ENCODE measurements at regions not wholly inside any gene's neighbourhood (a gene's known extent, or its start where the extent isn't known, plus 50 kb on each side); places are given as distances from the start of the nearest gene placed in this dataset.

DNA sequence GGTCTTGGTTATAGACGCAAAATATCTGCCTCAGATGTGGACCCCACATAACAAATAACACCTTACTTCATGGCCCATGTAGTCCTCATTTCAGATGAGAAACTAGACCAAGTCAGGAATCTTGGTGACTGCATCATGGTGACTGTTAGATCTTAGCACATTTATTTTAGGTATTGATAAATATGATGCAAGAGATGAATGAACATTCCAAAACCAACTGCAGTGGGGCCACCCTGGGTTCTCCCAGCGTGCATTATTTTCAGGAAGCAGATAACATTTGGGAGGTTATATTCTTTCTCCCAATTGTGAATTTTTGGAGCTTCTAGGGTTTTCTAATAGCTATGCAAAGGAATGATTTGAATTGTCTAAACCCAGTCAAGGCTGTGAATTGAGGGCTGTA is 55.2 kb upstream of the PTGR2 start:
- no peaks in the 10 kb centered on the region for H3K9me2 ChIP-seq (replicated peaks; ENCODE audit: low read depth, low read length)
- TF ChIP-seq CTCF (conservative IDR thresholded peaks at IDR 0.05; ENCODE audit: low read length), result no peak
- no peak for TF ChIP-seq EZH2phosphoT487 (IDR thresholded peaks at IDR 0.05; ENCODE audit: borderline replicate concordance)
- H3K79me2 ChIP-seq (ENCODE audit: insufficient read depth, low read length), result no peaks in the 10 kb centered on the region
- H3K36me3 ChIP-seq (ENCODE audit: insufficient read depth, low read length), result no peaks in the 10 kb centered on the region
- no peaks in the 10 kb centered on the region for H4K20me1 ChIP-seq (ENCODE audit: insufficient read depth, low read length, poor library complexity, severe bottlenecking)
- H3K4me1 ChIP-seq (ENCODE audit: insufficient read depth, low read length, poor library complexity, severe bottlenecking), result no peaks in the 10 kb centered on the region
- H3K4me3 ChIP-seq (ENCODE audit: low read length, poor library complexity, severe bottlenecking), result no peak overlapping the region
- H3K4me2 ChIP-seq (ENCODE audit: low read depth, low read length, poor library complexity, severe bottlenecking), result no peak overlapping the region
- no peak overlapping the region for H2AFZ ChIP-seq (ENCODE audit: low read length)
- H3K9me3 ChIP-seq (ENCODE audit: insufficient read depth, low read depth, low read length), result no peaks in the 10 kb centered on the region
- H3K27me3 ChIP-seq (ENCODE audit: insufficient read depth, low read length, poor library complexity, severe bottlenecking), result no peaks in the 10 kb centered on the region
- no peak overlapping the region for H3K9ac ChIP-seq (ENCODE audit: low read depth, low read length, poor library complexity, severe bottlenecking)
- H3F3A ChIP-seq (ENCODE audit: low read depth), result no peaks in the 10 kb centered on the region

DNA sequence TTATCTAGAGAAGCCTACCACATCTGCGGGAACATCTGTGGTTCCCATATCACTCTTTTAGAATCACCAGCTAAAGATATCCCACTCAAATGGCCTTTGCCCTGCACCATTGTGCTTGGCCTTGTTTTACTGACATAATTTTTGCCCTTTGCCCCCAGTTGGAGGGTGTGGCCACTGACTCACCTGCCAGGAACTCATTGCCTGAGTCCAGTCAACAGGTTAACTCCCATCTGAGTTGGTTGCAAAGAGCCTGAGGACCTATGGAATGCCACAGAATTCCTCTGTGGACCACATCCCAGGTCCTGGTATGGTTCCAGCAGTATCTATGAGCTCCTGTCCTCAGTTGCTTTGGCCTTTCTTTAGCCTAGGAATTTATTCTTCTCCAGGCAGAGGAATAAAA is 55.7 kb upstream of the PTGR2 start:
- Histone ChIP-seq H3K9me2 (replicated peaks; ENCODE audit: low read depth, low read length) (no peaks in the 10 kb centered on the region), H4K20me1 (ENCODE audit: insufficient read depth, low read length, poor library complexity, severe bottlenecking) (no peaks in the 10 kb centered on the region), H3K36me3 (ENCODE audit: insufficient read depth, low read length) (no peaks in the 10 kb centered on the region), H3K4me2 (ENCODE audit: low read depth, low read length, poor library complexity, severe bottlenecking) (no peak overlapping the region), H3K9me3 (ENCODE audit: insufficient read depth, low read depth, low read length) (no peaks in the 10 kb centered on the region), H3K79me2 (ENCODE audit: insufficient read depth, low read length) (no peaks in the 10 kb centered on the region), H3K9ac (ENCODE audit: low read depth, low read length, poor library complexity, severe bottlenecking) (no peak overlapping the region), H3K4me3 (ENCODE audit: low read length, poor library complexity, severe bottlenecking) (no peak overlapping the region), H3K27me3 (ENCODE audit: insufficient read depth, low read length, poor library complexity, severe bottlenecking) (no peaks in the 10 kb centered on the region), H3K4me1 (ENCODE audit: insufficient read depth, low read length, poor library complexity, severe bottlenecking) (no peaks in the 10 kb centered on the region), H2AFZ (ENCODE audit: low read length) (no peak overlapping the region), H3F3A (ENCODE audit: low read depth) (no peaks in the 10 kb centered on the region)
- no peak for TF ChIP-seq EZH2phosphoT487 (IDR thresholded peaks at IDR 0.05; ENCODE audit: borderline replicate concordance)
- no peak for TF ChIP-seq CTCF (conservative IDR thresholded peaks at IDR 0.05; ENCODE audit: low read length)

DNA sequence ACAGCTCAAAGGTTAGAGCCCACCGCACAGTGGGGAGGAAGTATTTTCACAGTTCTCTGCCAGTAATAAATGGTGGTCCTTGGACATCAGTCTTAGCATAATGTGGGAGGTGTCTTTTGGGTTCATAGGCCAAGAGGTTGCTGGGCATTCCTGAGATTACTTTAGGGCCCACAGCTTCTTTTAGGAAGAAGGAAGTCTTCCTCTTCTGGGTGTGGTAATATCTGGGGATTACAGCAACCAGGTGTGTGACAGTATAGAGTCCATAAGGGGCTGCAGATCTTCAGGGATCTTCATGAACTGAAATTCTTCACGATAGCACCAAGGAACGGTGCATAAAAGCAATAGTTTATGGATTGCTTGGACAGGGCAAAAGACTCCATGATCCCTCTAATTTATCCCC is 56.2 kb upstream of the PTGR2 start:
- Histone ChIP-seq H3K36me3 (ENCODE audit: insufficient read depth, low read length) (no peaks in the 10 kb centered on the region), H3K4me3 (ENCODE audit: low read length, poor library complexity, severe bottlenecking) (no peak overlapping the region), H4K20me1 (ENCODE audit: insufficient read depth, low read length, poor library complexity, severe bottlenecking) (no peaks in the 10 kb centered on the region), H3K9ac (ENCODE audit: low read depth, low read length, poor library complexity, severe bottlenecking) (no peak overlapping the region), H3K9me3 (ENCODE audit: insufficient read depth, low read depth, low read length) (no peaks in the 10 kb centered on the region), H3K4me1 (ENCODE audit: insufficient read depth, low read length, poor library complexity, severe bottlenecking) (no peaks in the 10 kb centered on the region), H3K9me2 (replicated peaks; ENCODE audit: low read depth, low read length) (no peaks in the 10 kb centered on the region), H3F3A (ENCODE audit: low read depth) (no peaks in the 10 kb centered on the region), H2AFZ (ENCODE audit: low read length) (no peak overlapping the region), H3K79me2 (ENCODE audit: insufficient read depth, low read length) (no peaks in the 10 kb centered on the region), H3K4me2 (ENCODE audit: low read depth, low read length, poor library complexity, severe bottlenecking) (no peak overlapping the region), H3K27me3 (ENCODE audit: insufficient read depth, low read length, poor library complexity, severe bottlenecking) (no peaks in the 10 kb centered on the region)
- no peak for TF ChIP-seq EZH2phosphoT487 (IDR thresholded peaks at IDR 0.05; ENCODE audit: borderline replicate concordance)
- TF ChIP-seq CTCF (conservative IDR thresholded peaks at IDR 0.05; ENCODE audit: low read length), result no peak
